Brain pericyte (primary cell): ENCODE measurements at regions not wholly inside any gene's neighbourhood (a gene's known extent, or its start where the extent isn't known, plus 50 kb on each side); places are given as distances from the start of the nearest gene placed in this dataset.

ENCODE experiments used
- DNase-seq: peaks from one replicate; pipeline ENCODE4 v3.0.0-alpha.2; 2012; ENCODE audit warnings: low read depth, low spot score

GRCh38 chr10:89887406-89887805, 186.0 kb downstream of the KIF20B start:
- no peak for DNase-seq

- no peak for DNase-seq
Measured at GRCh38 chr10:89887830-89888229, 186.4 kb downstream of the KIF20B start.

DNA sequence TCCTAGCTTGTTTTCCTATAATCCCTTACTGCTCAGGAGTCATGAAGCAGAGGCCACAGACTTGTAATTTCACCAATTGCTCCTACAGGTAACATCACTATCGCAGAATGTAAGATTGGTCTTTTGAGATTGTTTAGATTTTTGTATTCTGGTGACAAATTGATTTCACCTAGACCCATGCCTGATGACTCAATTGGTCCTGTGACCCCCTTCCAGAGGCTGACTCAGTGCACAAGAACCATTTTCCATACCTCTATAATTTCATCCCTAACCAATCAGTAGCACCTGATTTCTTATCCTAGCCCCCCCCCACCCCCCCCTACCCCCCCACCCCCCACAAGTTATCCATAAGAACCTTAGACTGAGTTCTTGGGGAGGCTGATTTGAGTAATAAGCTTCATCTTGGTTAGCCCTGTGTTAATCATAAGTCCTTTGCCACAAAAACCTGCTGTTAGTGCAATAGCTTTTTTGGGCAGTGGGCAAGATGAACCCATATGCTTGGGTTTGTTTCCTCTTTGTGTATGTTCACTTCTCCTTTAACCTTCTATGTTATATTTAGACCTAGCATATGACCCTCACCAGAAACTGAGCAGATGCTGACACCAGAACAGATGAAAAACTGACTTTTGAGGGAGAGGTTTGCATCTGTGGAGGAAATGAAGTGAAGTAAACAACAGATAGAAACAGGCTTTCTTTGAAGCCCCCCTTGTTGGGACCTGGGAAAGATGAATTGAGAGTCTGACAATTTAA, 187.1 kb downstream of the KIF20B start:
- DNase-seq: no peak

DNA sequence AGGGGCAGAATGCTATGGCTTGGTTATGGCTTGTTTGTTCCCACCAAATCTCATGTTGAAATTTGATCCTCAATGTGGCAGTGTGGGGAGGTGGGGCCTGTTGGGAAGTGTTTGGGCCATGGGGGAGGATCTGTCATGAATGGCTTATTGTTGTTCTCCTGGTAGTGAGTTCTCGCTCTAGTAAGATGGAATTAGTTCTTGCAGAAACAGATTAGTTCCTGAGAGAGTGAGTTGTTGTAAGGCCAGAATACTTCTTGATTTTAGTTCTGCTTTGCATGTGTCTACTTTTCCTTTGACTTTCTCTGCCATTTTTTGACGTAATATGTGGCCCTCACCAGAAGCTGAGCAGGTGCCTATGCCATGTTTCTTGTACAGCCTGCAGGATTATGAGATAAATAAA, 188.2 kb downstream of the KIF20B start:
- no peak for DNase-seq

GRCh38 chr10:89891006-89891535, 189.7 kb downstream of the KIF20B start:
- no peak for DNase-seq

DNA sequence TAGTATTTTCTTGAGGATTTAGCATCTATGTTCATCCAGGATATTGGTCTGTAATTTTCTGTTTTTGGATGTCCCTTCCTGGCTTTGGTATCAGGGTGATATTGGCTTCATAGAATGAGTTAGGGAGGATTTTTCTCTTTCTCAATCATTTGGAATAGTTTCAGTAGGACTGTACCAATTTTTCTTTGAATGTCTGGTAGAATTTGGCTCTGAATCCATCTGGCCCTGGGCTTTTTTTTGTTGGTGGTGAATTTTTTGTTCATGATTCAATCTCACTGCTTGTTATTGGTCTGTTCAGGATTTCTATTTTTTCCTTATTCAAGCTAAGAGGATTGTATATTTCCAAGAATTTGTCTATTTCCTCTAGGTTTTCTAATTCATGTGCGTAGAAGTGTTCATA, 192.7 kb downstream of the KIF20B start:
- no peak for DNase-seq

DNA sequence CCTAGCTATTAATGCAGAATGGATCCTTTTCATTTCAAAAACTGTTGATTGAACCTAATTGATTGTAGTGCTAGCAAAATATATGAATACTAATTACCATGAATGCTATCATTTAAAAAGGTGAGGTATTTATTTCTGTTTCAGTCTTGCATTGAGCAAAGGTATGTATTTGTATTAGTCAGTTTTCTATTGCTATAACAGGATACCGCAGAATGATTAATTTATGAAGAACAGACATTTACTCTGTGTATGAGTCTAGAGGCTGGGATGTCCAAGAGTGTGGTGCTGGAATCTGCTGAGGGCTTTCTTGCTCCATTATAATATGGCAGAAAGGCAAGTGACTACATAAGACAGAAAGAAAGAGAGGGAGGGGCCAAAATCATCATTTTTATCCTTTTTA, 199.2 kb downstream of the KIF20B start:
- no peak for DNase-seq

- DNase-seq: no peak
Measured at GRCh38 chr10:89901895-89902294, 200.5 kb downstream of the KIF20B start.

GRCh38 chr10:89904755-89905154, 203.4 kb downstream of the KIF20B start:
- no peak for DNase-seq

- no peak for DNase-seq
Measured at GRCh38 chr10:89909752-89910151, 208.4 kb downstream of the KIF20B start.

DNA sequence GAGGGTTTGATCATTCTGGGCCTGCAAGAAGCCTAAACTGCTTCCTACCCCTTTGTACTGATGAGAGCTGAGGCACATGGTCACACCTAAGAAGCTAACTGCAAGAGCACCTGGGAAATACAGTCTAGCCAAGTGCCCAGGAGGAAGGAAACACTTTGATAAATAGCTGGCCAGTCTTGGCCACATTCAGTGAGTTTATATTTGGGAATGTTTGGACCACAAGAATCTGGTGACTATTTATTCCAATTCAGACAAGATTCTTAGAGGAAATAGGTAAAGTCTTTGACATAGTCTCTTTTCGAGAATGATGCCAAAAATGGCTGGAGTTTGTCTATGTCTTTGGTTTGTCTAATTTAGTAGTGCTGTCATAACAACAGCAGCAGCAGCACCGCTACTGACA, 213.6 kb downstream of the KIF20B start:
- DNase-seq: no peak

DNA sequence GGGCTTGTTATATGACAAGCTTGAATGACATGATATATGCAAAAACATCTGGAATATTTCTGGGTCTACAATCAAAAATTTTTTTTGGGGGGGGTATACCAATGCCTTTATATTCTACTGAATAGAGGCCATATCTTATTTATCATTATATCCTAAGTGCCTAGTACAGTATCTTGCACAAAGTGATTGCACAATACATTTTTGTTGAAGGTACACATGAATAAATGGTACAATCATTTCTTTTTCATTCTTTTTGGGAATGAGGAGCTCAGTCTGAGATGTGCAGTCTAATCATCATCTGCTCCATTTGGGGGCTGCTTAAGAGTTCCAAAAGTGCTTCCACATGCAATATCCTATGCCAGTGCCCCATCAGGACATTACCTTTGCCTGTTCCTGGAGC, 214.6 kb downstream of the KIF20B start:
- no peak for DNase-seq

DNA sequence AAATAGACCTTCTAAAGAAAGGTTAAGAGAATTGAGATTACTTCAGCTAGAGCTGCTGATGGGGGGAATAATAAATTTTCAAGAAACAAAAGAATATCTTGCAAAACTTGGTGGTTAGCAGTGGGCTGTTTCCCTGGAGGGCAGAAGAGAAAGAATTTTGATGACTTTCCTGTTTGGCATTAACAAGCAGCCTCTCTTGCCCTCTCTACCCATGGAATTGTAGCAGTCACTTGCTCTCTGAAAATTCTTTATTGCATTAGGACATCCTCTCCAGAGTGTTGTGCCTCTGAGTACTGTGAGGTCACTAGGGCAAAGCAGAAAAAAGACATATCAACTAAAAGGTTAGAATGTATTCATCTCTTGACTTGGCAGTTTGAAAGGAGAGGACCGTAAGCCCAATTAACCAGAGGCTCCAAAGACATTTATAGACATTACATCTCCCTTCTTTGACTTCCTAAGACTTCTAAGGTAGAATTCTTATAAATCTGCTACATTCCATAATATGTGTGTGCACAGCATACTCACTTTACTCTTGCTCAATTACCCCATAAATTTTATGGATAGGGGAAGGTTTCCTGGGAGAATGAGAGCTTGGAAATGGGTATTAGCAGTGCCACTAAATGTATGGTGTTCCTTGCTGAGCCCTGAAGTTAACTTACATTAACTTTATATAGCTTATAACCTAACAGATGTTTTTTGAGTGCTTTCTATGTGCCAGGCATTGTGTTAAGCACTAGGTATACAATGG, 215.3 kb downstream of the KIF20B start:
- no peak for DNase-seq

DNA sequence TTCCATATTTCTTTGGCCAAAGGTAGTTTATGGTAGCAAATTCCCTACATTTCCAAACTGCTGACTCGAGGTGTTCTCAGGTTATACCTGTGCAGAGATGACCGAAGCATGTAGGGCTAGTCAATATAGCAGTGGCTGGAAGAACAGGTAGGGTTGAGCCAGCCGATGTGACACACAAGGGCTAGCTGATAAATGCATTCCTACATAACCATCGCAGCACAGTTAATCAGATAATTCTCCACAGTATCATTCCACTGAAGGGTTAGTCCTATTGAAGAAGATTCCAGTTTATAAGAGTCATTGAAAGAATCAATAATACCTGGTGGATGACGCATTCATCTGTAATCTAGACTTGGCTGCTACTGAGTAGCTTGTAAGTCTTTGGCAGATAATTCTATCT, 220.0 kb downstream of the KIF20B start:
- no peak for DNase-seq

DNA sequence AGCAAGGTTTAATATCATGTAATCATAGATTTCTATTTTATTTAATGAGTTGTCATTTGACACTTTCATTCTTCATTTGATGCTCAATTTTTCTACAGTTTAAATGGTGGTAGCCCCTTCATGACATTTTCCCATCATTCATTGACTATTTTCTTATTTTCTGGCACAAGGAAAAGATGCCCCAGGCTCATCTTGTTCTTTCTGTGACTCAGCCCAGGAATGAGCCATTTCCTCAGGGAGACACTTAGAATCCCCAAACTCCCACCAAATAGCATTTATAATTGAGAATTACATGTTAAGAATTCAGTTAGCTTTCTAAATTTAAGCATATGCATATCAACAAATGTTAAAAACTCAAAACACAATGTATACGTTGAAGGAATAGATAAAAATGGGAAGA, 222.3 kb downstream of the KIF20B start:
- DNase-seq: no peak

DNA sequence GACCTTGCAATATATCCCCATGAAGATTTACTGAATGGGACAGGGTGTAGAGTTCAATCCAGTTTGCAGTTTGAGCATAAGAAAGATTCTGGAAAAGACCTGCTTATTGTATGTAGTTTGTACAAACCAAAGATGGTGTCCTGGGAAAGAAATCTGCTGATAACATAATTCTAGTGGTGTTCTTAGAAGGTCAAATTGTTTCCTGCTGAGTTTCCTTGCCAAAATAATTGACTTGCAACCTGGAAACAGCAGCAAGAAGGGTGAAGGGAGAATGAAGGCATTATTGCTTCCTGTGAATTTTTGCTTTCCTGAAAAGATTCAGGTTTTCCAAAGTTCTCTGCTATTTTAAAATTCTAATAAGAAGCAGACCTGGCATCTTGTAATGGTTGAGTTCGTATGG, 222.9 kb downstream of the KIF20B start:
- no peak for DNase-seq

GRCh38 chr10:89926736-89927135, 225.3 kb downstream of the KIF20B start:
- no peak for DNase-seq

- no peak for DNase-seq
Measured at GRCh38 chr10:89929282-89930026, 228.1 kb downstream of the KIF20B start.

DNA sequence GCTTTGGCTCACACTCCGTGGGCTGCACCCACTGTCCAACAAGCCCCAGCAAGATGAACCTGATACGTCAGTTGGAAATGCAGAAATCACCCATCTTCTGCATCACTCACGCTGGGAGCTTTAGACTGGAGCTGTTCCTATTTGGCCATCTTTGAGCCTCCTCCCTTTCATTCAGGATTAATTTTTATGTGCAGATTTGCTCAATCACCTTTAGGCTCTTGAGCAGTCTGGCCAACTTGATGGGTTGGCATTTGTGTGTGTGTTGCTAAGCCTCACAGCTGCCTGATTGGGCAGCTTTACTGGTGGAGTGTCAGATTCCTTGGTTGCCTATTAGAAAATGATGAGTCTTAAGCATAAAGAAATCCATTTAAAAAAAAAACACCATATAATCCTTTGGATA, 236.1 kb downstream of the KIF20B start:
- no peak for DNase-seq

DNA sequence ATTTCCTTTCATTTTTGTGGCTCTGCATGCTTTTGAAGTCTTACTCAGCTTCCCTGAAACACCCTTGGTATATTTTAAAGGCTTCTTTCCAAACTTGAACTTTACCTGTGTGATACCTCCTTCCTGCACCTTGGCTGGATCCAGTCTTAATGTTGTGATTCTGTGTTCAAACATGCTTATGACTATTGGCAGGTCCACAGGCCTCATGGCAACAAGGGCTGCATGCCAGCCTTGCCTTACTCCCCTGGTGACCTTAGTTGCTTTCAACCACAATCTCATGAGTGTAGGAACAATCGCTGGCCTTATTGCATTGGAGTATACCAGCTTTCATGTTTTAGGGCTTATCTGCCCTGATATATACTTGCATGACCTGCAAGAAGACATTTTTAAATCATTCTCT, 238.7 kb downstream of the KIF20B start:
- DNase-seq: no peak

DNA sequence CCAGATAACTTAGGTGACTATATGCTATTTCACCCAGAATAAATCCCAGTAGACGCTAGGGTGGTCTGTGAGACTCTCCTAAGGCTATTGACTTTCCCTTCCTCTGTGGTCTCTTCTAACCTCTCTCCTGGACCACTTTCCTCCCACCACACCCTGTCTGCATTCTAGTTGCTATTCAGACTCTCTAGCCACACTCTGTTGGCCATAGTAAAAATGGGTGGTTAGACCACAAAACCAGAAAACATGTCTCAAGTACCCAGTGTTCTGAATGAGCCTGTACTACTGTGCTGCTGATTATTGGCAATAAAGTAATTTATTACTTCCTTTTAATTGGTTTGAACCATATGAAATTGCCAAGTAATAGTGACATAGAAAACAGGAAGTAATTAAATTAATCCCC, 240.8 kb downstream of the KIF20B start:
- no peak for DNase-seq

GRCh38 chr10:89944138-89944537, 242.7 kb downstream of the KIF20B start:
- no peak for DNase-seq
